ENCODE measurements at regions not wholly inside any gene's neighbourhood (a gene's known extent, or its start where the extent isn't known, plus 50 kb on each side); places are given as distances from the start of the nearest gene placed in this dataset.

DNA sequence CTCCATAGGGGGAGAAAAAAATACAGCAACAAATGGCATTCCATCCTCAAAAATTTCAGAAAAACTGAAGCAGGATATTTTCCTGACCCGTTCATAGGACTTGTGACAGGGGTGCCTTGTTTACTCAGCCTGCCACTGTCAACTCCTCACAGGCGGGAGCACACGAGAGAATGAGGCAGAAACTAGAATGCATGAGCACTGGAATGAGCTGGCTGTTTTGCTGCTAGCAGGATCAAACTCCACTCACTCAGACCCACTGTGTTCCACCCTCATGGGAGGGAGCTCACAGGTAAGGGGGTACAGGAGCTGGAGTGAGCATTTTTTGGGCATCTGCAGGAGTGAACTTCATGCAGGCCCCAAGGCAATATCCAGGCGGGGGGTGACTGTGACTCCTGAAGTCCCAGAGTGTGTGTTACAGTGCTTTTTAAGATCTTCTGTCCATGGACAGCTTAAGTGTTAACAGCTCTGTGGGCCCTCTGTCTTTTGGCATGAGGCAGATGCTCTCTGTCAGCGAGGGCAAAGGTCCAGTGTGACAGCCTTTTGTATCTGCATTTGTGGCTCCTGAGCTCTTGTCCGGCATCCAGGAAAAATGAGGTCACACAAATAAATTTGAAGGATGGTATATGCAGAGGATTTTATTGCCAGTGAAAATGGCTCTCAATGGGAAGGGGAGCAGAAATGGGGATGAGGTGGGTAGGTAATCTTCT is 905.7 kb upstream of the TENM4 start:
- peak in 1 of 2 donors; percentile 2 for DNase-seq (ENCODE audit: low read depth in 1 of 2, low spot score in 1 of 2)
- no peaks in the 10 kb centered on the region for H3K9me3 ChIP-seq (ENCODE audit: low read depth)
- H3K36me3 ChIP-seq: no peaks in the 10 kb centered on the region
- H3K27me3 ChIP-seq: no peaks in the 10 kb centered on the region
- peak overlapping the region; percentile 32 for H3K27ac ChIP-seq
- no peak for TF ChIP-seq CTCF (IDR thresholded peaks at IDR 0.05; ENCODE audit: low read depth, low read length)
- no peak overlapping the region for H3K4me3 ChIP-seq
- H3K4me1 ChIP-seq (ENCODE audit: low read depth): peaks cover 9% of the 10 kb centered on the region

DNA sequence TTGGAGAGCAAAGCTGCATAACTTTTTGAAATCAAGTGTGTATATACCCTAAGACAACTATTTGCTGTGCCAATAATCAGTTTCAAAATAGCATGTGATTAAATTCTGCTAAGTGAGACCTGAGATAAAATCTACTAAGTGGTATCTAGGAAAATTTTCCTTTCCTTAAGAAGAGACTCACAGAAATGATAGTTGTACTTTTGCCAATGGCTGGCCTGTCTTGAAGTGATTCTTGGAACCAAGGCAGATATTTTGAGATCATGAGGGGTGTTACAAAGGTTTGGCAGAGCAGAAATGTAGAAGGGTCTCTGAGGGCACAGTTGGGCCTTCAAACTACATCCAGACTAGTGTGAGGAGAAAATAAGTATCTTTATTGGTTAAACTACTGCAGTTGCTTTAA is 902.6 kb upstream of the TENM4 start:
- Histone ChIP-seq H3K27me3 (no peaks in the 10 kb centered on the region), H3K4me1 (ENCODE audit: low read depth) (peaks cover 9% of the 10 kb centered on the region), H3K9me3 (ENCODE audit: low read depth) (no peaks in the 10 kb centered on the region), H3K4me3 (no peak overlapping the region), H3K27ac (no peak overlapping the region), H3K36me3 (no peaks in the 10 kb centered on the region)
- no peak for TF ChIP-seq CTCF (IDR thresholded peaks at IDR 0.05; ENCODE audit: low read depth, low read length)
- no peak for DNase-seq (ENCODE audit: low read depth in 1 of 2, low spot score in 1 of 2)

GRCh38 chr11:80338231-80338630 is 897.4 kb upstream of the TENM4 start:
- H3K4me3 ChIP-seq: no peak overlapping the region
- no peaks in the 10 kb centered on the region for H3K27me3 ChIP-seq
- no peak for TF ChIP-seq CTCF (IDR thresholded peaks at IDR 0.05; ENCODE audit: low read depth, low read length)
- no peaks in the 10 kb centered on the region for H3K9me3 ChIP-seq (ENCODE audit: low read depth)
- no peaks in the 10 kb centered on the region for H3K36me3 ChIP-seq
- no peak overlapping the region for H3K27ac ChIP-seq
- no peaks in the 10 kb centered on the region for H3K4me1 ChIP-seq (ENCODE audit: low read depth)
- DNase-seq (ENCODE audit: low read depth in 1 of 2, low spot score in 1 of 2): no peak

DNA sequence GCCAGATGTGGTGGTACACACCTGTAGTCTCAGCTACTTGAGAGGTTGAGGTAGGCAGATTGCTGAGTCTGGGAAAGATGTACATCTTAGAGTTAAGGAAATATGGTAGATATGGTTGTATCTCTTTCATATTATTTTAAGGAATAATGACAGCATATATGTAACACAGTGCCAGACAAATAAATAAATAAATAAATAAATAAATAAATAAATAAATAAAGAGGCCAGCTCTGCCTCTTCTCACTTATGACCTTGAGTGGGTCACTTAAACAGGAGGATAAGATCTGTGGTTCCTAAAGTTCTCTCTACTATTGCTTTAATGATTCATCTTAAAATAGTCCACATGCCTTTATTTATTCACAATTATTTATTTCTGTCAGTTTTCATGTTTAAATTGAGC is 890.9 kb upstream of the TENM4 start:
- H3K4me1 ChIP-seq (ENCODE audit: low read depth): no peaks in the 10 kb centered on the region
- no peak for TF ChIP-seq CTCF (IDR thresholded peaks at IDR 0.05; ENCODE audit: low read depth, low read length)
- H3K4me3 ChIP-seq: no peak overlapping the region
- no peaks in the 10 kb centered on the region for H3K27me3 ChIP-seq
- H3K27ac ChIP-seq: no peak overlapping the region
- DNase-seq (ENCODE audit: low read depth in 1 of 2, low spot score in 1 of 2): no peak
- H3K36me3 ChIP-seq: no peaks in the 10 kb centered on the region
- H3K9me3 ChIP-seq (ENCODE audit: low read depth): no peaks in the 10 kb centered on the region

DNA sequence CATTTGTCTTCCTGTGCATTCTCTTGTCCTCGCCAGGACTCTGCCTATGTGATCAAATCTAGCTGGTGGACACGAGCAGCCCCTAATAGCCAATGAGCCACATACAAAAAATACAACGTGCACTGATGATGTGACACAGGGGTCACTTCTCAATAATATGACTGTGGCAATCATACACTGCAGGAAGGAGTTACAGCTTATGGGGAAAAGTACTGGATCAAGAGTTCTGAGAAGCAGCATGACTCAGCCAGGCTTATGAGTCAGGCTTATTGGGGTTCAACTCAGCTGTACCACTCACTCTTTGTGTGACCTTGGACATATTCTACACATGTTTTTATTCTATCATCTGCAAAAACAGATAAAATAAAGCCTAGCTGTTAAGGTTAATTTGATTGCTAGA is 889.4 kb upstream of the TENM4 start:
- Histone ChIP-seq H3K4me1 (ENCODE audit: low read depth) (no peaks in the 10 kb centered on the region), H3K9me3 (ENCODE audit: low read depth) (no peaks in the 10 kb centered on the region), H3K4me3 (no peak overlapping the region), H3K27me3 (no peaks in the 10 kb centered on the region), H3K36me3 (no peaks in the 10 kb centered on the region), H3K27ac (no peak overlapping the region)
- peak in 1 of 2 donors; percentile 3 for DNase-seq (ENCODE audit: low read depth in 1 of 2, low spot score in 1 of 2)
- no peak for TF ChIP-seq CTCF (IDR thresholded peaks at IDR 0.05; ENCODE audit: low read depth, low read length)
